ENCODE measurements at regions not wholly inside any gene's neighbourhood (a gene's known extent, or its start where the extent isn't known, plus 50 kb on each side); places are given as distances from the start of the nearest gene placed in this dataset.
"Not testable (repeated sequence)": the region's sequence is repeated elsewhere in the genome, so short reads cannot be mapped to it uniquely, and the experiment has no call there.

DNA sequence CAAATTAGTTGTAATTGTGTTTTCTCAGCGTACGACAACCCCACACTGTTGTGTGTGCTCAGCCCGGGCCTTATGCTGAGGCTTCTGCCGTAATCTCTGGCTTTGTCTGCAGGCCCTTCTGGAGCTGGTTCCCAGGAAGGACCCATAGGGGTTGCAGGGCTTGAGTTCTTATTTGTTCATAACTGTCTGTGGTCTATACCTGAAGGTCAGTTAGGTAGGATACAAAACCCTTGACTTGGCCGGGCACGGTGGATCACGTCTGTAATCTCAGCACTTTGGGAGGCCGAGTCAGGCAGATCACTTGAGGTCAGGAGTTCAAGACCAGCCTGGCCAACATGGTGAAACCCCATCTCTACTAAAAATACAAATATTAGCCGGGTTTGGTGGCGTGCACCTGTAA, 1010.2 kb downstream of the BRD1 start:
- DNase-seq (ENCODE audit: low read depth): not testable (repeated sequence)

DNA sequence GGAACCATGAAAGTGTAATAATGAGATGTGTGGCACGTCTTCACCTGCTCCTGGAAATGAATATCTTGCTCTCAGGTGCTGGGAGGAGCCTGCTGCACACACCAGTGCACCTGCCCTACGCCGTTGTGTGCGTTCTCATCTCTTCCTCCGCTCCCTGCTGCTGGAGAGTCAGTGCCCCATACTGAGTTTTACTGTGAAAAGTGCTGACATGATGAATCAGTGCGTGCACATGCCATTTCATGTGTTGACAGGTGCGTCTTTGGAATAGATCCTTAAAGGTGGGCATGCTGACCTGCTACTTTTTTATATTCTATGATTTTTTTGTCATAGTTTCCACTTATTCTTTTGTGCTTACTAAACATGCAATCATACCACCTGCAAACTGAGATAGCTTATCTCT, 1015.8 kb downstream of the BRD1 start:
- DNase-seq (ENCODE audit: low read depth): no peak

DNA sequence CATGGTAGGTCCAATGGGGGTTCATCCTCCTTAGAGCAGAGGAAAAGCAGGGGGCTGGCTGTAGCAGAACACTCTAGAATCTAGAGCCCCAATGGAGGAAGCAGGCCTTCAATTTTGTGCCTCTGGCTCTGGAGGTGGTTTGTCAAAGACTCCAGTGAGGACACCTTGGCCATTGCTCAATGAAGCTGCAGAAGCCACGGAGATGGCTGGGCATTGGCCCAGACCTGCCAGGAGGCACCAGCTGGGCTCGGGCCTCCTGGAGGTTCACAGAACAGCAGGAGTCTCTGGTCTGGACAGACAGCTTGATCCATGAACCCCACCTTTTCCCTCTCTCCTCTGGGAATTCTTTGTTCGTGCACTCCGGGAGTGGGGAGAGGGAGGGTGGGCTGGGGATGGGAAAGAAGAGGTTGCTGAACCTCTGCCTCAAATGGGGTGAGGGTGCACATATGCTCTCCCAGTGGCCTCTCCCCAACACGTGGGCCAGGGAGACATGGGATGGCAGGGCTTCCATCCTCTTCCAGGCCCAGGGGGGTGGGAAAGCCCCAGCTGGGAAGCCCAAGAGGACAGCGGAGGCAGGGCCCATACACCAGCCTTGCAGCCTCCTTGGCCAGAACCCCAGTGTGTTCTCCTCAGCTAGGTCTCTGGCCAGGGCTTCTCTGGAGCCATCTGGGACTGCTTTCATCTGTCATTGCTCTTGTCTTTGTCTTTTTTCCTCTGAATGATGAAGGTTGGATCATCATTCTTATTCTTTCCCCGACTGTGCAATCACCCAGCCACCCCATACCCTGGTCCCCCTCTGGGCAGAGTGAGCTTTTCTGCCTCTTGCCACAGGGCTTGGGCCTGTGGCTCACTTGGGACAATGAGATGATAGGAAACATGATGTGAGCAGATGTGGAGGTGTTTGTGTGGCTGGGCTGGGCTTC, 1019.4 kb downstream of the BRD1 start:
- DNase-seq (ENCODE audit: low read depth): no peak

DNA sequence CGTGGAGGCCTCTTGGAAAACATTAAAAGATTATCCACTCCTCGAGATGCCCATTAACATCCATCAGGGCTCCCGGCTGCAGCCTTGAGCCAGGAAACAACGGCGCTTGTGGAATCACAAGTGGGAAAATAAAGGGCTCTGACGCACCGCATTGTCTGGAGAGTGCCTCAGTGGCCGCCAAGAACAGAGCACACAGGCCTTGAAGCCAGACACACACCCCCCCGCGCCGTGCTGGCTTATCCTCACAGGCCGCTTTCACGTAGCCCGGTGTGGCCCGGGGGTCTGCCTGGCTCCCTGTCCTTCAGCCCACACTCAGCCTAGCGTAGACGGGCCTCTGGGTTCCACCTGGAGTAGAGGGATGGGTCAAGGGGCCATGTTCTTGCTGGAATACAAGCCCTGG, 1020.5 kb downstream of the BRD1 start:
- no peak for DNase-seq (ENCODE audit: low read depth)

DNA sequence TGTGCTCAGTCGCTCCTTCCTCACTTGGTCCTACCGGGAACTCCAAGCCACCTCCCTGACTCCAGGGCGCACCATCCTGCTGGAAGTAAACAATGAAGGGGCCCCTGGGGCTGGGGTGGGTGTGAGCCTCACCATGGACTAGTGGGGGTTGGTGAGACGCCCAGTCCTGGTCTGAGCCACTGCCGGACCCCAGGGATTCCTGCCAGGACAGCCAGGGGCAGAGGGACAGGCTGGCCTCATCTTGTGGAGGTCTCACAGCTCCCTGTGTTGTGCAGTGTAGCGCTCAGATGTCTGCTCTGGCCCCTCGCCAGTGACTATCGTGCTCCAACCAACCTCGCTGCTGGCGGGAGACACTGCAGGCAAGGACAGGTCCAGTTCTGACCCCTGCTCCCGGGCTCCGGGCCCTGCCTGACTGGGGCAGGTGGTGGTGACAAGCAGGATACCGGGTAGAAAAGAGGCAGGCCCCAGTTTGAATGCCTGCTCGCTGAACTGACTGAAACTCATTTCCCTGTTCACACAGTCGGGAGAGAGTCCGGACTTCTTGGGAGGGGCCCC, 1021.4 kb downstream of the BRD1 start:
- no peak for DNase-seq (ENCODE audit: low read depth)

DNA sequence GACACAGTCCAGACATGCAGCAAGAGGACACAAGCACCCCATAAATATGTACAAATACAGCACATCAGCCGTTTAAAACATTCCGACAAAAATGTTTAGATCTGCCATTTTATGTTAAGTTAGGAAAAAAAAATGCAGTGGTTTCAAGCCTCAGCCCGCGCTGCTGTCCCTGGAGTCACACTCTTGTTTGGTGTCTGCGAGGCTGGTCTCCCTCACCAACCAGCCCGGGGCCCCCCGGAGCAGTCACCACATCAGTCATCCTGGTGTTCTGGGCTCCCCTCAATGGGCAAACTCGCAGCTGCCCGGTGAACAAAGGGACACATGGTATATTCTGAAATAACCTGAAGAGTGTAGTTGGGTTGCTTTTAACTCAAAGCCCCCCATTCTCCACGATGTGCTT, 1022.2 kb downstream of the BRD1 start:
- no peak for DNase-seq (ENCODE audit: low read depth)

DNA sequence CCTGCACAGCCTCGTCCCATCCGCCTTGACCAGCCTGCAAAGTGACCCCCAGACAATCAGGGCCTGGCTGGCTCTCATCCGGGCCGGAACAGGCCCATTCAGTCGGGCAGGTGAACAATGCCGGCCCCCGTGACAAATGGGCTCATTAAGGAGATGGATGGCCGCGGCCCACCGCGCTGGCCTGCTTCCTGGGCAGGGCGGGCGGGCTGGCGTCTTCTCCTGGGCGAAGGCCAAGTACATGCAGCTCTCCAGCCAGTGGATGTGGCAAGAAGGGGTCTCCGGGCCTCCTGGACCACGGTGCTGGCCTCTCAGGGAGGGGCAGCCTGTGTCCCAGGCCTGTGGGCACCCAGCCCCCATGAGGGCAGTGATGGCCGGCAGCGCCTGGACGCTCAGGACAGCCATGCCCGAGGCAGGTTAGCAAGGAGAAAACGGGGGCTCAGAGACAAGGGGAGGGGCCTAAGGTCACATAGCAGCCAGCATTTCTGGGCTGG, 1022.8 kb downstream of the BRD1 start:
- DNase-seq (ENCODE audit: low read depth): no peak

DNA sequence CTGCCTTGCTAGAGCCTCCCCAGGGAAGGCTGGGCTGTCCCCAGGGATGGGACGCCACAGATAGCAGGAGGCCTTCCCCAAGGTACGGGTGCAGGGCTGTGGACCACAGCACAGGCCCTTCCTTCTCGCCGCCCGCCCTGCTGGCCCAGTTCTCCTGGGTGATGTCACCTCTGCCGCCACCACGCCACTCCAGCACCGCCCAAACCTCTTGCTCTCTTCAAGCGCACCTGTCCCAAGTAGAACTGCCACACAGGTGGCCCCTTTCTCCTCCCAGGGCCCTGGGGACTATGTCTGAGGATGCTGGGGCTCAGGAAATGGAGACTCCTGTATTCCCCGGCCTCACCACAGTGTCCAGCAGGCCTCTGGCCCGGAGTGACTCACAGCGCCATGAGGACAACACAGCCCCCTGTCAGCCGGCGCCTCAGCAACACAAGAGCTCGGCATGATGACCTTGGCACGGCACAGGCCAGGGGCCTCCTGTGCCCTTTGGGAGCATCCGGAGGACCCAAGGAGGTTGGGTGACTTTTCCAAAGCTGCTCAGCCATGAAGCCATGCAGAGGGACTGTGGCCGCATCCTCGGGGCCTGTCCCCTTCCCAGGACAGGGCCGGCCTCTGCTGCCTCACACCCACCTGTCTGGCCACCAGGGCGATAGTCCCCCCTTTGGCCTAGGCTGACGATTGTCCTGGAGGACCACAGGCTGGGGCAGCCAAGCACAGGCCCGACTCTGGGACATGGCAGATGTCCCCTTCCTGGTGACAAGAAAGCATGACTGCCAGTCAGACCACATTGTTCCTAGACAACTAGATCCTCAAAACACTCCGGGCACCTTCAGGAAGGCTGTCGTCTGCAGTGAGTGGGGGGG, 1023.5 kb downstream of the BRD1 start:
- no peak for DNase-seq (ENCODE audit: low read depth)

DNA sequence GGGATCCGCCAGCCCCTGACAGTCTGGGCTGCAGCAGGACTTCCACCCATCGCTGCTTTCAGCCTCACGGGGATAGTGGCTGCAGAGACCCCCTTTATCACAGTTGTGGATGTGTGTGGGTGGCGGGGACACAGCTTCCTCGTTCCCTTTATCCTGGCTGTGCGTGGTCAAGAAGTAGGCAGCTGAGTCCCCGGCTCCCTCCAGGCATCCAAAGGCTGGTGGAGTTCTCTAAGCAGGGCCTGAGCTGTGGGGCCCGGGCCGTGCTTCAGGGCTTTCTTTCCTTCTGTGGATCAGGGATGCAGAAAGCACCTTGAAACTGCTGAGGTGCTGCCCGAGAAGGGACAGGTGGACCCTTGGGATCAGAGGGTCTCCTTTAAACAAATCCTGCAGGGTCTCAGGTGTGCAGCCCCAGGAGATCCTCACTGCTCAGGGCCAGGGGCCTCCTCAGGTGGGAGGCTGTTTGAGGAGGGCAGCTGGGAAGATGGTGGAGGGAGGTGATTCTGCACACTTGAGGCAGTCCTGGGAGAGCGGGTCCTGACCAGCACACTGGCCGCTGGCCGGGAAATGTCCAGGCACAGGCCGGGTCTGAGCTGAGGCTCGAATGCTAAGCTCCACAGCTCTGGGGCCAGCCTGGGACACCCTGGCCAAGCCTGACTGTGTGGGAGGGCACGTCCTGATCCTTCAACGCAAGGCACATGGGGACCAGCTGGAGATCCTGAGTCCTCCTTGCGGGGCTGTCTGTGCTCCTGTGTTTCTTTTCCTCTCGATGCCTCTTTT, 1024.3 kb downstream of the BRD1 start:
- DNase-seq (ENCODE audit: low read depth): no peak

DNA sequence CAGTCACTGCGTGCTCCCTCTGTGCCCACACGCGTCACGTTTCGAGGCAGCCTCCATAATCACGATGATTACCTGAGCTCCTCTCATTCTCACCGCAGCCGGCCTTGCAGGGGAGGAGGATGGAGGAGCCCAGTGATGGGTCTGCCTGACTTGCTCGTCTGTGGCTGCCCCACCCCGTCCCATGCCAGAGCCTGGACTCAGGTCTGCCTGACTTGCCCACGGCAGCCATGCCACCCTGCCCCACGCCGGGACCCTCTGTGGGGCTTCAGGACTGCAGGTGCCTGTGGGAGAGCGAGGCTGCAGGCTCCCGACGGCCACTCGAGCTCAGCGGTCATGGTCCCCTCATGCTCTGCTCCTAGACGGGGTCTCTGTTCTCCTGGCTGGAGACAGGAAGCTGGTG, 1025.1 kb downstream of the BRD1 start:
- DNase-seq (ENCODE audit: low read depth): no peak

DNA sequence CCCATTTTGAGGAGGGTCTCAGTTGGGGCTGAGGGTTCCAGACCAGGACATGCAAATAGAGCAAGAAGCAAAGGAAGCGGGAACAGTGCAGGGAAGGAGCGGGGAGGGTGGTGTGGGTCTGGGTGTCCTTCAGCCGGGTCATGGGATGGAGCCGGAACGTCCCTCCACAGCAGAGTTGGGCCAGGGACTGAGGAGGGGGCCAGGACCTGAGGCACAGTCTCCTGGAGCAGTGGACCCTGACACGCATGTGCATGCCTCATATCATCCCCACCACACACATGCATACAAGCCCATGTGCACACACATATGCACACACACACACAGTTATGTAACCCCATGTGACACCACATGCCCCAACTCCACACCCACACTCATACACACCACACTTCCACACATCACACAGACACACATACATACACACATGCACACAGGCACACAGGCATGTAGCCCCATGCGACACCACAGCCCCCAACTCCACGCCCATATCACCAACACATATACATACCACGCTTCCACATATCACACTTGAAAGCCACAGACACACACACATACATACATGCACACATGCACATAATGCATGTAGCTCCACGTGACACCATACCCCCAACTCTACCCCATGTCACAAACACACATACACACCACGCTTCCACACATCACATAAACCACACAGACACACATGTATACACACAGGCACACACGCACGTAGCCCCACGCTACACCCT, 1026.6 kb downstream of the BRD1 start:
- no peak for DNase-seq (ENCODE audit: low read depth)

DNA sequence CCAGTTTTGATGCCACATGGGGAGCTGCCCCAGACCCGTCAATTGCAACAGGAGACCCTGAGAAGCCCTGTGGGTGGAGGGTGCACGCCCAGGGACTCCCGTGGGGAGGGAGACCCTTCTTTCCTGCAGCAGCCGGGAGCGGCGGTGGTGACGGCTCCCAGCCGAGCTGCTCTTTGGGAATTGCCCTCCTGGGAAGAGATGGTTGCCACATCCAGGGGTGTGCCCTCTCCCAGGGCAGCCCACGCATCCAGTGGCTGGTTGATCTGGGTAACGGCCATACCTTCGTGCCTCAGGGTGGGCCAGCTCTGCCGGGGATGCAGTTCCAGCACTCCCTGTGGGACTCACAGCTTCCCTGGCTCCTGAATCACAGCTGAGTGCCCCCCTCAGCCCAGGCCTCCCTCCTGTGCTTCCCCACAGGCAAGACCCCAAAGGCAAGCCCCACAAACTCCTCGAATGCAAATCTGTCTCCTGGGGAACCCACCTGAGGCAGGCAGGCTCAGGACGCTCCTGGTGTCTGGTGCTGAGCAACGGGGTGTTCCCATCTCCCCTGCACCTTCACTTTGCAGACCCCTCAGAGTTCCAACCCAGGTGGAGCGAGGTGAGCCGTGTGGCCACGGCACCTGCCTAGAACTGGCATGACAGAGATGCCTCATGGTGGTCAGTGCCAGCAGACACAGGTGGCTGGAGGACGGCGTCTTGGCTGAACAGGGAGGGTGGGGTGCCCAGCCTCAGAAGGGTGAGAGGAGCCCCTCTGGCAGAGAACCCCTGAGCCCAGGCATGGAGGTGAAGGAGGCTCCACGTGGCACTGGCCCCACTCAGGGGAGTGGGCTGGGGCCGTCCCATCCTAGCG, 1027.4 kb downstream of the BRD1 start:
- DNase-seq (ENCODE audit: low read depth): no peak

DNA sequence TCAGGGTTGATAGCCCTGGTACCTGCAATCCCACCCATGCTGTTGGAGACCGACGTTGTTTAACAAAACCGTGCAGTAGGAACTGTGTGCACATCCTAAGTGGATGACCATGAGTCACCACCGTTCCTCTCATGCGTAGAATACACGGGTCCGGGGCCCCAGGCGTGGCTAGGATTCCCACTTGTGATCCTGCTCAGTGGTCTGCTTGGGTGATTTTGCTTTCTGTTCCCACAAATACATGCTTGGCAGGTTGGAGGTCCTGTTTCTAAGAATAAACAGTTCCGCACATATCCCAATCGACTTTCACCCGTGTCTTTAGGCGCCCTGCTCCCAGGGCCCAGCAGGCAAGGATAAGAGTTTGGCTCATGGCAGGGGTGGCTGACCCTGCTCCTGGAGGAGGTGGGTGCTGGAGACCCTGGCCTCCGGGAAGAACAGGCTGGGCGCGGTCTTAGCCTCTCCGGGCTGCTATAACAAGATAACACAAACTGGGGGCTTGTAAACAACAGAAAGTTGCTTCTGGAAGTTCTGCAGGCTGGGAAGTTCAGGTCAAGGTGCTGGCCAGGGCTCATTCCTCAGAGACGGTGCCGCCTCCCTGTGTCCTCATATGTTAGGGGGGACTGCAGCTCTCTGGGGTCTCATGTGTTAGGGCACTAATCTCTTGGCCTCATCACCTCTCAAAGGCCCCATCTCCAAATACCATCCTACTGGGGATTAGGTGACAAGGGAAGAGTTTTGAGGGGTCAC, 1028.3 kb downstream of the BRD1 start:
- DNase-seq (ENCODE audit: low read depth): no peak

DNA sequence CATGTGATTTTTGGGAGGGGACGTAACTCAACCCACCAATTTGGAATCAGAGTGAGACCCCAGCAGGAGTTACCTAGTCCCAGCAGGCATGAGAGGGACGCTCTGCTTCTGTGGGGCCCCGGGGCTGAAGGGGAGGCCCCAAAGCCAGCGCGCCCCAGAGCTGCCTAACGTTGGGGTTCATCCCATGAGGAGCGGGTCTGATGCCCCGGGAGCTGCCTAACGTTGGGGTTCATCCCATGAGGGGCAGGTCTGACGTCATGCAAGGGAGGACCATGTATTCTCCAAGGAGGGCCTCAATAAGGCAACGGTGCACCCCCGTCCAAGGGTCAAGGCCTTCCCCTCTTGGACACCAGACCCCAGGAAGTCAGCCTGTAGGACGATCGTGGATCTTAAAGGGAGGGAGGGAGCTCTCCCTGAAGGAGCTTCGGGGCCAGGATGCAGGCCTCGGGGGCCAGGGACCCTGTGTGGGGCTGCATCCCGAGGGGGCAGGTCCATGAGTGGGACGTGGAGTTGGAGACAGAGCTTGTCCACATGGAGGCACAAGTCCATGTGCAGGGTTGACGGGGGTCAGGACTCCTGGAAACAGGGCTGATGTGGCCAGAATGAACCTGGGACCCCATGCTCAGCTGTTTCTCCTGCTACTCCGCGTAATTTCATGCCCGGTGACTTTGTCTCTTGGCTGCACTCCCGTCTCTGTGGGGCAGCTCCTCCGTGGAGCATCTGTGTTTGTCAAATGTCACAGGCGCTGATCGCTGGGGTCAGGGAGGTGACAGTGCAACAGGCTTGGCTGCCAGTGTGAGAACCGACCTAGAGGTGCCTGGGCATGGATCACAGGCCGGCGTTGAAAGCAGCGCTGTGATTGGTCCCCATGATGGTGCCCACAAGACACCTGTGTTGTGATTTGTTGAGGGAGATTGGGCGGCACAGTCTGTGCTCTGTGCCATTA, 1029.1 kb downstream of the BRD1 start:
- DNase-seq (ENCODE audit: low read depth): no peak

DNA sequence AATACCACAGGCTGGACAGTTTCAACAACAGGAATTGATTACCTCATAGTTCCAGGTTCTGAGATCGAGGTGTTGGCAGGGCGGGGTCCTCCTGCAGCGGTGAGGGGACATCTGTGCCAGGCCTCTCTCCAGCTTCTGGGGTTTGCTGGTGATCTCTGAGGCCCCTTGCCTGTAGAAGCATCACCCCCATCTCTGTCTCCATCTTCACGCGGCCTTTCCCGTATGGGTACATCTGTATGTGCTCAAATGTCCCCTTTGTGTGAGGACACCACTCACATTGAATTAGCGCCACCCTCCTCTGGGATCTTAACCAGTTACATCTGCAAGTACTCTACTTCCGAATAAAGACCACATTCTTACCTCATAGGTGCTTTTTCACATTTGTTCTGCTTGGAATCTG, 1029.9 kb downstream of the BRD1 start:
- DNase-seq (ENCODE audit: low read depth): no peak

DNA sequence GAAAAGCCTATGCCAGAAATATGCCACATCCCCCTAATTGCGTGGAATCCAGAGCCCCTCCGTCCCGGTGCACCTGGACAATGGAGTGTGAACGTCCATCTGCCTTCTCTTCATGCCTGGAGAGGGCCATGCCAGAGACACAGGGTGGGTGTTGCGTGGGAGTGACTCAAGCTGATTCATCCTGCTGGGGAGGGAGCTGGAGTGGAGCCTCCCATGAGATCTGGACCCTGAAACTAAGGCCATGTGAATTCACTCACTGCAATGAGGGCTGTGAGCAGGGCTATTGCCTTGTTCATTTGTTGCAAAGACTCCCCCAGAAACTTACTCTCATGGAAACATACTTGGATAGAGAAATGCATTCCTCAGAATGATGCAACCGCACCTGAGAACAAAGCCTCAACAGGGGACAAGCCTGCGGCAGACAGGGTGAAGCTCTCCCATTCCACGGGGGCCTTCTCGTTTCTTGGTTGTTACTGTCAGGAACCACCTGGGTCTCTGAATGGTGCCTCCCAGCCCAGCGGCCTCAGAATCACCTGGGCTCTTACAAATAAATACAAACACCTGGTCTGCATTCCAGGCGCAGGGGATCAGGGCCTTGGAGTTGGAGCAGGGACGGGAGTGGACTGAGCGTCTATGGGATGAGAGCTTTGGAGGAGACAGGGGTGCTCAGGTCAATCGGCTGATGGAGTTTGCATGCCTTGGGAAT, 1031.2 kb downstream of the BRD1 start:
- DNase-seq (ENCODE audit: low read depth): no peak

DNA sequence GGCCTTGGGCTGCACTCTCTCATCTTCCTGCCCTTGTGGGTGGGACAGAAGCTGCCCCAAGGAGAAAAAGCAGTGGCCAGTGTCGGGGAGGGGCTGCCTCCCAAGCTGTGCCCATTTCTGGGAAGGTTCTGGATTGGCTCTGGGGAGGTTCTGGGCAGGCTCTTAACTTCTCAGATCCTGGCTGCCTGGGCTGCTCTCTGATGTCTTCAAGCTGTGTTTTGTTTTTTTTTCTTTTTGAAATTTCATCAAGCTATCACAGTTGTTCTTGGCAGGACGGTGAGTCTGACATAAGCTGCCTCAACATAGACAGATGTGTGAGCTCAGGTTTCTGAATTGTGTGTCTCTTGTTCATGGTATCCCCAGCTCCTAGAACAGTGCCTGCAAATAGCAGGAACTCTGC, 1032.0 kb downstream of the BRD1 start:
- DNase-seq (ENCODE audit: low read depth): no peak

DNA sequence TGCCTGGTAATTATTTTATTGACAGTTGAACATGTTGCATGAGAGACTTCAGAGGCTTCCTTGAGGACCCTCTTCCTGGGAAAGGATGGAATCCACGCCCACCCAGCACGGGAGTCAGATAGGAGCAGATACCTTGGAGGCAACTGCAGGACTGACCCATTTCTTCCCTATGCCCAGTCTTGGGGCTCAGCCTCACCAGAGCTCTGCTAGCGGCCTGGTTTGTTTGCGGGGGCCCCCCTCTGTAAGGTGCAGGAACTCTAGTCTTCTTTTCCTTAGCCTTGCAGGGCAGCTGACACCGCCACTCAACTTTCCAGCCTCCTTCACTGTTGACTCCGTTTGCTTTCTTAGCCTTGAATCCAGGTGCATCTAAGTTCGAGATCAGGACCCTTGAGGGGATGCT, 1032.8 kb downstream of the BRD1 start:
- no peak for DNase-seq (ENCODE audit: low read depth)
